ENCODE measurements at regions not wholly inside any gene's neighbourhood (a gene's known extent, or its start where the extent isn't known, plus 50 kb on each side); places are given as distances from the start of the nearest gene placed in this dataset.

DNA sequence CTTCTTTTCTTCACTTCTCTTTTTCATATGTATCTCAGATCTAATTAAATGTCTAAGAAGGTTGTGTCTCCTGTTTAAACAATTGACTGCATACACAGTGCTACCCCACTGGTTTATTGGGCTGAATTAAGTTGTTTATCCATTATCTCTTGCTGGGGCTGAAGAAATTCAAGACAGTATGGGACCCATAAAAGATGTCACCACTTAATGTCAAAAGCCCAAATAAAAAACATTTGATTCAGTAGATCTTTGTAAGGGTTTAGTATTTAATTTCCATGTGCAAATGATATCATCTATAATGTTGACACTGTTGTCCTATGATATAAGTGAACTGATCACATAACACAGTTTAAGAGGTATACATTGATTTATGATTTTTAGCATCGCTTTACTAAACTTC is 1431.9 kb upstream of the PCDH20 start:
- no peak for TF ChIP-seq JAZF1 (CRISPR knock-in tag; IDR thresholded peaks at IDR 0.05)
- TF ChIP-seq ZSCAN18 (CRISPR knock-in tag; IDR thresholded peaks at IDR 0.05) = no peak
- no peak for TF ChIP-seq CREB1 (CRISPR knock-in tag; IDR thresholded peaks at IDR 0.05)
- no peak for TF ChIP-seq NR2C2 (CRISPR knock-in tag; IDR thresholded peaks at IDR 0.05)
- TF ChIP-seq ATF2 (CRISPR knock-in tag; IDR thresholded peaks at IDR 0.05; ENCODE audit: borderline replicate concordance, low read depth) = no peak
- no peak for TF ChIP-seq USF1 (CRISPR knock-in tag; IDR thresholded peaks at IDR 0.05)
- no peaks in the 10 kb centered on the region for H3K9me3 Mint-ChIP-seq
- no peak for ATAC-seq
- DNase-seq (ENCODE audit: low spot score) = no peak
- H3K4me3 Mint-ChIP-seq = no peak overlapping the region
- H3K4me1 Mint-ChIP-seq = 0 out of 2 replicates have a peak, but pooled peaks cover 3% of the 10 kb centered on the region
- H3K36me3 Mint-ChIP-seq = no peaks in the 10 kb centered on the region
- ChIA-PET CTCF (no interaction called here), POLR2A (no interaction called here)
- no peak overlapping the region for H3K27ac Mint-ChIP-seq
- no peaks in the 10 kb centered on the region for H3K27me3 Mint-ChIP-seq (ENCODE audit: low read depth)

GRCh38 chr13:62846302-62846701 is 1430.7 kb upstream of the PCDH20 start:
- POLR2A ChIA-PET = no interaction called here
- CTCF ChIA-PET = no interaction called here
- ATAC-seq = no peak
- TF ChIP-seq ZNF263 (CRISPR knock-in tag; IDR thresholded peaks at IDR 0.05; ENCODE audit: low read depth) = no peak
- TF ChIP-seq, protein P1, sequence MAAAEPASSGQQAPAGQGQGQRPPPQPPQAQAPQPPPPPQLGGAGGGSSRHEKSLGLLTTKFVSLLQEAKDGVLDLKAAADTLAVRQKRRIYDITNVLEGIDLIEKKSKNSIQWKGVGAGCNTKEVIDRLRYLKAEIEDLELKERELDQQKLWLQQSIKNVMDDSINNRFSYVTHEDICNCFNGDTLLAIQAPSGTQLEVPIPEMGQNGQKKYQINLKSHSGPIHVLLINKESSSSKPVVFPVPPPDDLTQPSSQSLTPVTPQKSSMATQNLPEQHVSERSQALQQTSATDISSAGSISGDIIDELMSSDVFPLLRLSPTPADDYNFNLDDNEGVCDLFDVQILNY (CRISPR knock-in tag; IDR thresholded peaks at IDR 0.05) = no peak
- TF ChIP-seq JUN (CRISPR knock-in tag; IDR thresholded peaks at IDR 0.05) = no peak
- TF ChIP-seq, protein P2, sequence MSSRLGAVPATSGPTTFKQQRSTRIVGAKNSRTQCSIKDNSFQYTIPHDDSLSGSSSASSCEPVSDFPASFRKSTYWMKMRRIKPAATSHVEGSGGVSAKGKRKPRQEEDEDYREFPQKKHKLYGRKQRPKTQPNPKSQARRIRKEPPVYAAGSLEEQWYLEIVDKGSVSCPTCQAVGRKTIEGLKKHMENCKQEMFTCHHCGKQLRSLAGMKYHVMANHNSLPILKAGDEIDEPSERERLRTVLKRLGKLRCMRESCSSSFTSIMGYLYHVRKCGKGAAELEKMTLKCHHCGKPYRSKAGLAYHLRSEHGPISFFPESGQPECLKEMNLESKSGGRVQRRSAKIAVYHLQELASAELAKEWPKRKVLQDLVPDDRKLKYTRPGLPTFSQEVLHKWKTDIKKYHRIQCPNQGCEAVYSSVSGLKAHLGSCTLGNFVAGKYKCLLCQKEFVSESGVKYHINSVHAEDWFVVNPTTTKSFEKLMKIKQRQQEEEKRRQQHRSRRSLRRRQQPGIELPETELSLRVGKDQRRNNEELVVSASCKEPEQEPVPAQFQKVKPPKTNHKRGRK (CRISPR knock-in tag; IDR thresholded peaks at IDR 0.05; ENCODE audit: borderline replicate concordance) = no peak
- TF ChIP-seq NR3C1 (CRISPR knock-in tag; conservative IDR thresholded peaks at IDR 0.05; ENCODE audit: low read depth) = no peak
- no peak for TF ChIP-seq CREB1 (CRISPR knock-in tag; IDR thresholded peaks at IDR 0.05)
- TF ChIP-seq HMGA2 (CRISPR knock-in tag; IDR thresholded peaks at IDR 0.05) = no peak
- TF ChIP-seq, protein P3, sequence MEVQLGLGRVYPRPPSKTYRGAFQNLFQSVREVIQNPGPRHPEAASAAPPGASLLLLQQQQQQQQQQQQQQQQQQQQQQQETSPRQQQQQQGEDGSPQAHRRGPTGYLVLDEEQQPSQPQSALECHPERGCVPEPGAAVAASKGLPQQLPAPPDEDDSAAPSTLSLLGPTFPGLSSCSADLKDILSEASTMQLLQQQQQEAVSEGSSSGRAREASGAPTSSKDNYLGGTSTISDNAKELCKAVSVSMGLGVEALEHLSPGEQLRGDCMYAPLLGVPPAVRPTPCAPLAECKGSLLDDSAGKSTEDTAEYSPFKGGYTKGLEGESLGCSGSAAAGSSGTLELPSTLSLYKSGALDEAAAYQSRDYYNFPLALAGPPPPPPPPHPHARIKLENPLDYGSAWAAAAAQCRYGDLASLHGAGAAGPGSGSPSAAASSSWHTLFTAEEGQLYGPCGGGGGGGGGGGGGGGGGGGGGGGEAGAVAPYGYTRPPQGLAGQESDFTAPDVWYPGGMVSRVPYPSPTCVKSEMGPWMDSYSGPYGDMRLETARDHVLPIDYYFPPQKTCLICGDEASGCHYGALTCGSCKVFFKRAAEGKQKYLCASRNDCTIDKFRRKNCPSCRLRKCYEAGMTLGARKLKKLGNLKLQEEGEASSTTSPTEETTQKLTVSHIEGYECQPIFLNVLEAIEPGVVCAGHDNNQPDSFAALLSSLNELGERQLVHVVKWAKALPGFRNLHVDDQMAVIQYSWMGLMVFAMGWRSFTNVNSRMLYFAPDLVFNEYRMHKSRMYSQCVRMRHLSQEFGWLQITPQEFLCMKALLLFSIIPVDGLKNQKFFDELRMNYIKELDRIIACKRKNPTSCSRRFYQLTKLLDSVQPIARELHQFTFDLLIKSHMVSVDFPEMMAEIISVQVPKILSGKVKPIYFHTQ (CRISPR knock-in tag; IDR thresholded peaks at IDR 0.05) = no peak
- TF ChIP-seq TEAD4 (CRISPR knock-in tag; IDR thresholded peaks at IDR 0.05) = no peak
- no peak for TF ChIP-seq TEAD1 (CRISPR knock-in tag; IDR thresholded peaks at IDR 0.05)
- Mint-ChIP-seq H3K36me3 (no peaks in the 10 kb centered on the region), H3K27me3 (ENCODE audit: low read depth) (no peaks in the 10 kb centered on the region), H3K9me3 (no peaks in the 10 kb centered on the region), H3K4me3 (no peak overlapping the region), H3K4me1 (no peaks in the 10 kb centered on the region), H3K27ac (no peak overlapping the region)
- no peak for DNase-seq (ENCODE audit: low spot score)
